Ectodermal cell (in vitro differentiated cells): ENCODE measurements at regions not wholly inside any gene's neighbourhood (a gene's known extent, or its start where the extent isn't known, plus 50 kb on each side); places are given as distances from the start of the nearest gene placed in this dataset.

Experiments
- H3K27ac ChIP-seq: 2 replicates; pipeline ENCODE4 v1.7.0; 2013; ENCODE audit warnings: mild to moderate bottlenecking, low read depth, low read length; ENCODE audit not compliant: insufficient read depth, poor library complexity, severe bottlenecking
- H3K27me3 ChIP-seq: 2 replicates; pipeline ENCODE4 v1.7.0; 2013; ENCODE audit warnings: mild to moderate bottlenecking, low read length; ENCODE audit not compliant: insufficient read depth, control insufficient read depth, poor library complexity, severe bottlenecking
- H3K36me3 ChIP-seq: one replicate; pipeline ENCODE4 v1.7.0; 2013; ENCODE audit warnings: low read length; ENCODE audit not compliant: control insufficient read depth, insufficient read depth
- H3K4me1 ChIP-seq: one replicate; pipeline ENCODE4 v1.7.0; 2013; ENCODE audit warnings: low read length; ENCODE audit not compliant: control insufficient read depth, insufficient read depth
- H3K4me3 ChIP-seq: 2 replicates; pipeline ENCODE4 v1.7.0; 2013; ENCODE audit warnings: low read depth, low read length, control low read depth; ENCODE audit not compliant: insufficient read depth
- H3K9me3 ChIP-seq: 2 replicates; pipeline ENCODE4 v1.7.0; 2013; ENCODE audit warnings: mild to moderate bottlenecking, low read length, moderate library complexity; ENCODE audit not compliant: control insufficient read depth
- WGBS, 2 experiments: methylation state at CpG; one replicate each; pipeline ENCODE4 v1.1.7; 2013; ENCODE audit warnings: missing lambda C conversion rate in 2 of 2; 5-methylcytosine and 5-hydroxymethylcytosine counted together

DNA sequence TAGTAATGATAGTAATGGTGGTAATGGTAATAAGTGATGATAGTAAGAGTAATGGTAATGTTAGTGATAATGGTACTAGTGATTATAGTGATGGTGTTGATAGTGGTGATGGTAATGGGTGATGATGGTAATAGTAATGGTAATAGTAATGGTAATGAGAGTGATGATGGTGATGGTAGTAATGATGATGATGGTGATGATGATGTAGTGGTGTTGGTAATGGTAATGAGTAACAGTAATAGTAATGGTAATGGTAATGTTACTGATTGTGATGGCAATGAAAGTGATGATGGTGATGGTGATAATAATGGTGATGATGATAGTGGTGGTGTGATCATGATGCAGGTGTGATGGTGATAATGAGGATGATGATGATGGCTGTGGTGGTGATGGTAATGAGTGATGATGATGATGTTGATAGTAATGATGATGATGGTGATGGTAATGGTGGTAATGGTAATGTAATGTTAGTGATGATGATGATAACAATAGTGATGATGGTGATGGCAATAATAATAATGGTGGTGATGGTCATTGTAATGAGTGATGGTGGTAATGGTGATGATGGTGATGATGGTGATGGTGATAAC lies 235.0 kb downstream of the MATN1 start:
- Histone ChIP-seq H3K27ac (no peak overlapping the region), H3K9me3 (no peaks in the 10 kb centered on the region), H3K27me3 (no peaks in the 10 kb centered on the region), H3K4me1 (no peaks in the 10 kb centered on the region), H3K4me3 (no peak overlapping the region), H3K36me3 (no peaks in the 10 kb centered on the region)

DNA sequence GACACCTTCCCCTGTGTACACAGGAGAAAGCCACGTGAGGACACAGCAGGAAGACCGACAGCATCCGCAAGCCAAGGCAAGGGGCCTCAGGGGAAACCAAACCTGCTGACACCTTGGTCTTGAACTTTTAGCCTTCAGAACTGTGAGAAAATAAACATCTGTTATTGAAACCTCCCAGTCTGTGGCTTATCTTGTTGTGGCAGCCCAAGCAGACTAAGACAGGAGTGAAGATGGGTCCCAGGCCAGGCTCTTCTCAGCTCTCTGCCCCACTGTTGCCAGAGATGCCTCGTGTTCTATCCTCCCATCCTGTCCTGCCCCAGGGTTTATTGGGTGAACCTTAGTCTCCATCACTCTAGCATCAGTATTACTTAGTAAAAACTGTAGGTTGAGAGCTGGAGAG lies 236.3 kb downstream of the MATN1 start:
- Histone ChIP-seq H3K36me3 (no peaks in the 10 kb centered on the region), H3K4me3 (no peak overlapping the region), H3K27ac (no peak overlapping the region), H3K9me3 (no peaks in the 10 kb centered on the region), H3K4me1 (no peaks in the 10 kb centered on the region), H3K27me3 (no peaks in the 10 kb centered on the region)
- WGBS, 2 experiments: 80 to 89% methylated on average over 4 of the region's 4 CpGs

DNA sequence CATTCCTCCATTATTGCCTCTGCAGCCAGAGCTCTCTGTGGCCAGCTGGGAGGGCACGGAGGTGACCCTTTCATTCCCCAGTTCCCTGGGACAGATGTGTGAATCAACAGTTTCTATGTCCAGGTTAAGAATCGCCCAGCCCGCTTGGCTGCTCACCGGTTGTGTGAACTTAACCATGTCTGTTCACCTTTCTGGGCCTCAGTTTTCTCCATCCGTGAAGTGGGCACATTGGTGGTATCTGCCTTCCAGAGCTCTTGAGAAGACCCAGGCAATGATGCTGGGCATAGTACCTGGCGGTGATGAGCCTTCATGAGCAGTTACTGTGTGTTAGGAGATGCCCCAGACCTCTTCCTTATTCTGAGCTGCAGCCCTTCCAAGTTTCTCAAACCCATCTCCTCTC lies 238.3 kb downstream of the MATN1 start:
- Histone ChIP-seq H3K27me3 (no peaks in the 10 kb centered on the region), H3K27ac (no peak overlapping the region), H3K36me3 (no peaks in the 10 kb centered on the region), H3K9me3 (no peaks in the 10 kb centered on the region), H3K4me1 (no peaks in the 10 kb centered on the region), H3K4me3 (no peak overlapping the region)
- 92 to 93% methylated on average over 6 of the region's 6 CpGs for WGBS, 2 experiments

DNA sequence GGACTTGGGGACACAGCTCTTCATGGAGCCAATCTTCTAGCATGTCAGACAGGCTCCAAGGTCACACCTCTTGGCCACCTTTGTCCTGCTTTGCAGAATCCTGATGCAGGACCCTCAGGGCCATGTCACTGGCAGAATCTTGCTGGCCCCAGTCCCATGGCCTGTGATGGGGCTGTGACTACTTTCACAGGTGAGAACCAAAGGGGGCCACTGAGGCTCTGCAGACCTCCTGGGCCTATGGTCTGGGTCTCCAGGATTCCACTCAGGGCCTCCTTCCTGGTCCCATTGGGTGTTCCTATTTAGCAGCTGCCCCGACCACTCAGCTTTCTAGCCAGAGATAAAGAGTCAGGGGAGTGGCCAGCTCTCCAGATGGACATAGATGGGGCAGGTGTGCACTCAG lies 238.7 kb downstream of the MATN1 start:
- Histone ChIP-seq H3K27me3 (no peaks in the 10 kb centered on the region), H3K4me3 (no peak overlapping the region), H3K36me3 (no peaks in the 10 kb centered on the region), H3K9me3 (no peaks in the 10 kb centered on the region), H3K27ac (no peak overlapping the region), H3K4me1 (no peaks in the 10 kb centered on the region)
- WGBS, 2 experiments: 93 to 94% methylated on average over 1 of the region's 1 CpG

DNA sequence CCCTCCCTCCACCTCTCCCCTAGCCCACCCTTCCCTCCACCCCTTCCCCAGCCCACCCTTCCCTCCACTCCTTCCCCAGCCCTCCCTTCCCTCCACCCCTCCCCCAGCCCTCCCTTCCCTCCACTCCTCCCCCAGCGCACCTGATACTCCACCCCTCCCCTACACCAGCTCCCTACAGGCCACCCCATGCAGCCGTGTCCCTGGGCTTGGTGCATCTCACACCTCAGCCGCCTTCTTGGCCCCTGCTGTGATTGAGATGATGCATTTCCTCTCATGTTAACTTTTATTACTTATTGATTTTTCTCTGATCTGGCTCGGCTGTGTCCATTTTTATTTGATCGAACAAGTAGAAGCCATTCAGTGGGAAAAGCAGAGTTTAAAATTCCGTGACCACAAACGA lies 243.8 kb downstream of the MATN1 start:
- WGBS, 2 experiments: 87 to 88% methylated on average over 7 of the region's 7 CpGs
- H3K9me3 ChIP-seq: no peaks in the 10 kb centered on the region
- no peaks in the 10 kb centered on the region for H3K4me1 ChIP-seq
- H3K27me3 ChIP-seq: no peaks in the 10 kb centered on the region
- H3K27ac ChIP-seq: no peak overlapping the region
- no peaks in the 10 kb centered on the region for H3K36me3 ChIP-seq
- H3K4me3 ChIP-seq: no peak overlapping the region

DNA sequence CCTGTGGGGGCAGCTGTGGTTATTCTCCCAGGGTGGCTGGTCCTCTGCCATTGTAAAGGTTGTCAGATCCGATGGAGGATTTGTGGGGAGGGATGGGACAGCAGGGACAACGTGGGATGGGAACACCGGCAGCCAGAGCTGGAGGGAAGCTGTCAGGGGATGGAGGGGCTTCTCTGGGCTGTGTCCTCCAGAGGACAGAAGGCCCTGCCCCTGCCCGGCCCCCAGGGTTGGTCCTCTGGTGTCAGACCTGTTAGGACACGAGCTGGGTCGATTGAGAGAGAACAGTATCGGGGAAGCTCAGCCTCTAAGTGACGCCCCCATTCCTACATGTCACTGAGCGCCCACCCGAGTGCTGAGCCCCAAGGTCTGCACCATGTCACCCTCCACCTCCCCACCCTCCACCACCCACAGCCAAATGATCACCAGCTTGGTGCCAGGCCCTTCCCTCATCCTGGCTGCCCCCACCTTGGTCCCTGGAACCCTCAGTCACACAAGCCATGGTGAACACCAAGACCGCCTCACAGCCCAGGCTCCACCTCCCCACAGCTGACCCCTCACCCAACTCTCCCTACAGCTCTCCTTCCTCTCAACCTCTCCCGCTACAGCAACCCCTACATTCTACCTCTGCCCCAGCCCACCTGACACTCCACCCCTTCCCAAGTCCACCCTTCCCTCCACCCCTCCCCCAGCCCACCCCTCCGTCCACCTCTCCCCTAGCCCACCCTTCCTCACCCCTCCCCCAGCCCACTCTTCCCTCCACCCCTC lies 244.4 kb downstream of the MATN1 start:
- Histone ChIP-seq H3K4me3 (no peak overlapping the region), H3K36me3 (no peaks in the 10 kb centered on the region), H3K27ac (no peak overlapping the region), H3K27me3 (no peaks in the 10 kb centered on the region), H3K4me1 (no peaks in the 10 kb centered on the region), H3K9me3 (no peaks in the 10 kb centered on the region)
- 90 to 91% methylated on average over 12 of the region's 13 CpGs for WGBS, 2 experiments

DNA sequence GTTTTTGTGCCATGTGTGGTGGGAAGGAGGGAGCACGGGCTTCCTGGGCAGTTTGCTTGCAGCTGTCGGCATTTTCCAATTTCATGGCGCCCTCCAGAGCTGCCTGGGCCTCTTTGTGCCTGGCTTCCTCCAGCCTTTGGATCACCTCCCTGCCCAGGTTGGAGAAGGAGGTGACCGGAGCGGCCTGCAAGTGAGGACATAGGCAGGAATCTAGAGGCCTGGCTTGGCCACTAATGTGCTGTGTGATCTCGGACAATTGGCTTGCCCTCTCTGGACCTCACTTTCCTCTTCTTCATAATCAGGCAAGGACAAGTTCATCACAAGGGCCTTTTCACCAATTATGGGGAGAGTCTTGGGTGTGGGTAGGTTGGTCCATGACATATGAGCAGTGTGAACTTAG lies 245.1 kb downstream of the MATN1 start:
- H3K4me1 ChIP-seq: no peaks in the 10 kb centered on the region
- H3K27ac ChIP-seq: no peak overlapping the region
- no peaks in the 10 kb centered on the region for H3K27me3 ChIP-seq
- WGBS, 2 experiments: 94% methylated on average over 6 of the region's 6 CpGs
- no peak overlapping the region for H3K4me3 ChIP-seq
- H3K36me3 ChIP-seq: no peaks in the 10 kb centered on the region
- H3K9me3 ChIP-seq: no peaks in the 10 kb centered on the region

DNA sequence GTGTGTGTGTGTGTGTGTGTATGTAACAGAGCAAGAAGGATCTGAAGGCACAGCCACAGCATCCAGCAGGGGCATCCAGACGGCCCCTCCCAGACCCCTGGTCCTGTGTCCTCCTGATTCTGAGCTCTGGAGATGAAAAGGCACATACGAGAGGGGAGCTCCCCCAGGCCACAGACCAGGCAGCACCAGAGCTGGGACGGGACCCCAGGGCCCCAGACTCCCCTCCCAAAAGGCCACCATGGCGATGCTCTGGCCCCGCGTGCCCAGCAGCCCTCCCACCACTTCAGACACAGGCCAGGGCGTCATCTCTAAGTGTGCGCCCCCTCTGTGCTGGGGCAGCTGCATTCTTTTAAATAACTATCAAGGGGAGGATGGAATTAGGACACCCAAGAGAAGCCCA lies 245.8 kb downstream of the MATN1 start:
- no peaks in the 10 kb centered on the region for H3K36me3 ChIP-seq
- no peaks in the 10 kb centered on the region for H3K4me1 ChIP-seq
- no peaks in the 10 kb centered on the region for H3K27me3 ChIP-seq
- no peaks in the 10 kb centered on the region for H3K9me3 ChIP-seq
- H3K4me3 ChIP-seq: no peak overlapping the region
- no peak overlapping the region for H3K27ac ChIP-seq
- WGBS, 2 experiments: 87 to 94% methylated on average over 8 of the region's 8 CpGs

DNA sequence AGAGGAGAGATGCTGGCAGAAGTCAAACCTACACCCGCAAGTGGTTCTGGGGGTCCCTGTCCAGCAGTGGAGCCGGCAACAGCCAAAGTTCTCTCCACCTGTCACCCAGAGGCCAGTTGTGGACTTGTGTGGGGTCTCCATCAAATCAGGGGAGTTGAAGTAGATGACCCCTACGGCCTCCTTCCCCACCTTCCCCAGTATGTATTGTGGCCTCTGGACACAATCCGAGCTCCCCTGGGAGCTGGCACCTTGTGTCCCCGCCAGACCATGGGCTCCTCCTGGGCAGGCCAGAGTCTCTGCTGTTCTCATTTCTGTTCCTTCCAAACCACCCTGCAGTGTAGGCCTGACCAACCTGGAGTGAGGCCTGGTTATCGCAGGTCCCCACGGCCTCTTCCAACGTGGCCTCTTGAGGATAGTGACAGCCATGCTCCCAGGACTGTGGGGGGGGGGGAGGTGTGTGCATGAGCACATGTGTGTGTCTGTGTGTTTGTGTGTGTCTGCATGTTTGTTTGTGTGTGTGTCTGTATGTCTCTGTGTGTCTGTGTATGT lies 246.4 kb downstream of the MATN1 start:
- Histone ChIP-seq H3K4me1 (no peaks in the 10 kb centered on the region), H3K36me3 (no peaks in the 10 kb centered on the region), H3K27ac (no peak overlapping the region), H3K4me3 (no peak overlapping the region), H3K9me3 (no peaks in the 10 kb centered on the region), H3K27me3 (no peaks in the 10 kb centered on the region)
- 94% methylated on average over 8 of the region's 8 CpGs for WGBS, 2 experiments

DNA sequence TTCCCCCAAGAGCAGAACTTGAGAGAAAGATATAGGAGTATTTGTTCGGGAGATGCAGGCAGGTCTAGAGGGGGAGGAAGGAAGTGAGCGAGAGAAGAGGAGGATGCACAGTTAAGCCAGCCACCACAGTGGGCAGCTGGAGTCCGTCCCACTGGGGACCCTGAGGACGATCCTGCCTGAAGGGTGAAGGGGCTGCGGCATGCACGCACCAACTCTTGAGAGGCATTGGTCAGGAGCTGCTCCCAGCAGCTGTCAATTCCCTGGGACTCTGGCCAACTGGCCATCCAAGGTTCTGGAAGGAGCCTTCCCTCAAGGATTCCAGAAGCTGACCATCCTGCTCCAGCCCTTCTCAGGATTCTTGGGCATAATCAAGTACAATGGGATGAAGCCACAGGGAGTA lies 246.9 kb downstream of the MATN1 start:
- Histone ChIP-seq H3K27me3 (no peaks in the 10 kb centered on the region), H3K9me3 (no peaks in the 10 kb centered on the region), H3K36me3 (no peaks in the 10 kb centered on the region), H3K4me3 (no peak overlapping the region), H3K27ac (no peak overlapping the region), H3K4me1 (no peaks in the 10 kb centered on the region)
- WGBS, 2 experiments: 75 to 79% methylated on average over 6 of the region's 6 CpGs
